Neutrophil (primary cell): ENCODE measurements at regions not wholly inside any gene's neighbourhood (a gene's known extent, or its start where the extent isn't known, plus 50 kb on each side); places are given as distances from the start of the nearest gene placed in this dataset.

Experiments
- H3K27ac ChIP-seq: fragments of 200-600 bp; sonication (generic); 2 replicates; pipeline ENCODE4 v1.5.1; 2016; ENCODE audit warnings: mild to moderate bottlenecking, moderate library complexity
- H3K27me3 ChIP-seq: fragments of 200-600 bp; sonication (generic); 2 replicates; pipeline ENCODE4 v1.6.0; 2016; ENCODE audit warnings: mild to moderate bottlenecking
- H3K36me3 ChIP-seq: fragments of 200-600 bp; sonication (generic); 2 replicates; pipeline ENCODE4 v1.5.1; 2017
- H3K4me1 ChIP-seq, 2 experiments: fragments of 200-600 bp in 1 of 2; sonication (generic) in 1 of 2; 1 replicate in 1 of 2; 2 replicates in 1 of 2; pipeline versions ENCODE4 v1.5.1 to v1.6.1; 2013 to 2016; ENCODE audit warnings: low read depth in 1 of 2, low read length in 1 of 2, mild to moderate bottlenecking in 1 of 2, moderate library complexity in 1 of 2; ENCODE audit not compliant: control insufficient read depth in 1 of 2, insufficient read depth in 1 of 2
- H3K4me3 ChIP-seq, 2 experiments: fragments of 200-600 bp in 1 of 2; sonication (generic) in 1 of 2; 1 replicate in 1 of 2; 2 replicates in 1 of 2; pipeline ENCODE4 v1.5.1; 2013 to 2016; ENCODE audit warnings: low read depth in 1 of 2, low read length in 1 of 2, mild to moderate bottlenecking in 1 of 2, moderate library complexity in 1 of 2
- H3K9me3 ChIP-seq: fragments of 200-600 bp; sonication (generic); 2 replicates; pipeline ENCODE4 v1.5.1; 2016
- TF ChIP-seq, protein P1 (sequence below): fragments of 200-600 bp; sonication (generic); IDR thresholded peaks from 2 replicates; pipeline ENCODE4 v1.5.1; 2016; ENCODE audit warnings: antibody characterized with exemption

DNA sequence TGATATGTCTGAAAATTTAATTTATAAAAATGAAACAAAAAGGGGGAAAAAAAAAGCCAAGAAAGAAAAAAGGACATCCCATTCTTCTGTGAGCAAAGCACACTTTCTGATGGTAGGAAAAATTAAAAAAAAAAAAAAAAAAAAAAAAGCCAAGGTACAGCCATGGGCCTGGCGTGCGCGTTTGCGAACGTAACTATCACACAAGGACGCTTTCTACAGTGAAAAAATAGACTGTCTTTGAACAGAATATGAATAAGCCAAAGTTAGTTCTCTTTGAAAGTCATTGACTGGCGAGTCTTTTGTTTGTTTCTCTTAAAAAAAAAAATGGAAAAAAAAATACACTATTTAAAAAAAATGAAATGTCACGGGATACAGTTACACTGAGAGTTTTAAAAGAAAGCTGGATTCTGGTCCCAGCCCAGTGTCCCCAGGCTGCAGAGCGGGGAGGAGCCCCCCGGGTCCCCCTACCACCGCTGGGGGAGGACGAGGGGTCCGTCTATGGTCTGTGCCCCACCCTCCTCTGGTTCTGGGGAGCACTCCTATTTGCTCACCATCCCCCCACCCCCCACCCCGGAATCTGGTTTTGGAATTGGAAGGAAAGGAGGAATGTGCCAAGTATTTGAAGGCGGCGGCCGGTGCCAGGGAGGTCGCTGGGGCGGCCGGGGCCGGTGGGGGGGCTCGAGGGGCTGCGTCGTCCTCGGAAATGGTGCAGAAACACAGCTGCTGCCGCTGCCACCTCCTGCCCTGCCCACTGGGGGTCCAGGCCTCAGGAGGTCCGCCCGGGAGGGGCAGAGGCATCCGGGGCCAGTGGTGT, 134.5 kb downstream of the PTPRS start:
- Histone ChIP-seq H3K36me3 (no peaks in the 10 kb centered on the region), H3K4me1 (peaks cover 7 to 22% of the 10 kb centered on the region in 2 experiments), H3K9me3 (no peaks in the 10 kb centered on the region), H3K4me3 (peak overlapping the region in 1 of 2 experiments; percentile 47), H3K27me3 (no peaks in the 10 kb centered on the region), H3K27ac (peak overlapping the region; percentile 86)
- TF ChIP-seq, protein P1, sequence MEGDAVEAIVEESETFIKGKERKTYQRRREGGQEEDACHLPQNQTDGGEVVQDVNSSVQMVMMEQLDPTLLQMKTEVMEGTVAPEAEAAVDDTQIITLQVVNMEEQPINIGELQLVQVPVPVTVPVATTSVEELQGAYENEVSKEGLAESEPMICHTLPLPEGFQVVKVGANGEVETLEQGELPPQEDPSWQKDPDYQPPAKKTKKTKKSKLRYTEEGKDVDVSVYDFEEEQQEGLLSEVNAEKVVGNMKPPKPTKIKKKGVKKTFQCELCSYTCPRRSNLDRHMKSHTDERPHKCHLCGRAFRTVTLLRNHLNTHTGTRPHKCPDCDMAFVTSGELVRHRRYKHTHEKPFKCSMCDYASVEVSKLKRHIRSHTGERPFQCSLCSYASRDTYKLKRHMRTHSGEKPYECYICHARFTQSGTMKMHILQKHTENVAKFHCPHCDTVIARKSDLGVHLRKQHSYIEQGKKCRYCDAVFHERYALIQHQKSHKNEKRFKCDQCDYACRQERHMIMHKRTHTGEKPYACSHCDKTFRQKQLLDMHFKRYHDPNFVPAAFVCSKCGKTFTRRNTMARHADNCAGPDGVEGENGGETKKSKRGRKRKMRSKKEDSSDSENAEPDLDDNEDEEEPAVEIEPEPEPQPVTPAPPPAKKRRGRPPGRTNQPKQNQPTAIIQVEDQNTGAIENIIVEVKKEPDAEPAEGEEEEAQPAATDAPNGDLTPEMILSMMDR, result no peak

DNA sequence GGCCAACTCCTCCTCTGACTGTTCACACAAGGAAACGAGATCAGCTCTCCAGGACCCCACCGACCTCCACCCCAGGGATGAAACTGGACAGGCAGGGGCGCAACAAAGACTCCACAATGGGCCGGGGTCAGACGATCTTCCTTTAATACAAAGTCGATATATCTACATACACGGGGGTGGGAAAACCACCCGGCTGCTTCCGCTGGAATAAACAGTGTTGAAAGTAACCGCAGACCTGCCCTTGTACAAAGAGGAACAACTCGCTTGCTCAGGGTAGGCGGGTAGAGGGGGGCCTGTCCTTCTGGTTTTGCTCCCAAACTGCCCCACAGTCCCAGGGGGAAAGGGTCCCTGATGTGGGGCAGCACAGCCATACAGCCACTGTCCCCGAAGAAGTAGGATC, 135.2 kb downstream of the PTPRS start:
- H3K4me3 ChIP-seq, result peak overlapping the region; percentile 22 to 47
- H3K36me3 ChIP-seq, result no peaks in the 10 kb centered on the region

DNA sequence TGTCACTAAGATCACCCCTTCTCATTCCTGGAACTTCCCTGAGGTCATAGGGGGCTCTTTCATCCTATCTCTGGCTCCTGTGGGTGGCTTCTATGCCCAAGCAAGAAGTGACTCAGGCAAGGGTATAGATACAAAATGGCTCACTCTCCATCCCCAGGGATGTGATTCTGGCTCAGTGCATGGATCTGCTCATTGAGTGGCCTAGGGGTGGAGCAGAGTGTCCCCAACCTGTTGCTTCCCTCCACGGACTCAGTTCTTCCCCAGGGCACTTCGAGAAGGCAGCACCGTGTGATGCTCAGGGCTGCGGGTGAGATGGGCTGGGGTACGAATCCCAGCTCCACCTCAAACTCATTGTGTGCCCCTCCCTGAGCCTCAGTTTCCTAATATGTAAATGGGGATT, 136.4 kb downstream of the PTPRS start:
- TF ChIP-seq, protein P1, result no peak
- no peak overlapping the region for H3K4me3 ChIP-seq
- peaks cover 7 to 22% of the 10 kb centered on the region in 2 experiments for H3K4me1 ChIP-seq
- no peaks in the 10 kb centered on the region for H3K36me3 ChIP-seq
- H3K27me3 ChIP-seq, result no peaks in the 10 kb centered on the region
- H3K9me3 ChIP-seq, result no peaks in the 10 kb centered on the region
- no peak overlapping the region for H3K27ac ChIP-seq

More for the DNA sequence above, 135.2 kb downstream of the PTPRS start:
- Histone ChIP-seq H3K27ac (peak overlapping the region; percentile 86), H3K9me3 (no peaks in the 10 kb centered on the region), H3K27me3 (no peaks in the 10 kb centered on the region), H3K4me1 (peaks cover 7 to 22% of the 10 kb centered on the region in 2 experiments)
- TF ChIP-seq, protein P1, result no peak
